ENCODE measurements at regions not wholly inside any gene's neighbourhood (a gene's known extent, or its start where the extent isn't known, plus 50 kb on each side); places are given as distances from the start of the nearest gene placed in this dataset.

DNA sequence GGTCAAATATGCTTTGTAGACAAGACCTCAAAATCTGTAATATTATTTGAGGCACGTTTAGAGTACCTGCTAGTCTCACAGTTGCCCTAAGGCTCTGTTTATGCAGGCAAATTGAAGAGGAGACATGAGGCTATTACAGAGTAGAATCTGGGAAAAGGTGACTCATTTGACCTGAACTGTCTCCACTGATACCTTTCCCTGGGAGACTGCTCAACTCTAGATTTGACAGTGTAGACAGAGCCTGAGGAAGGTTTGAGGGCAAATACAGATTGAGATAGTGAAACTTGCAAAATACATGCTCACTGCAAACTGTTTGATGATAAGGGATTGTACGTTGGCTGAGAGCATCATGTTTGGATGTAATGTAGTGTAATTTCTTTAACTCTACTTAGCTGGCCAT is 1266.6 kb upstream of the CDH8 start:
- TF ChIP-seq, protein P1, sequence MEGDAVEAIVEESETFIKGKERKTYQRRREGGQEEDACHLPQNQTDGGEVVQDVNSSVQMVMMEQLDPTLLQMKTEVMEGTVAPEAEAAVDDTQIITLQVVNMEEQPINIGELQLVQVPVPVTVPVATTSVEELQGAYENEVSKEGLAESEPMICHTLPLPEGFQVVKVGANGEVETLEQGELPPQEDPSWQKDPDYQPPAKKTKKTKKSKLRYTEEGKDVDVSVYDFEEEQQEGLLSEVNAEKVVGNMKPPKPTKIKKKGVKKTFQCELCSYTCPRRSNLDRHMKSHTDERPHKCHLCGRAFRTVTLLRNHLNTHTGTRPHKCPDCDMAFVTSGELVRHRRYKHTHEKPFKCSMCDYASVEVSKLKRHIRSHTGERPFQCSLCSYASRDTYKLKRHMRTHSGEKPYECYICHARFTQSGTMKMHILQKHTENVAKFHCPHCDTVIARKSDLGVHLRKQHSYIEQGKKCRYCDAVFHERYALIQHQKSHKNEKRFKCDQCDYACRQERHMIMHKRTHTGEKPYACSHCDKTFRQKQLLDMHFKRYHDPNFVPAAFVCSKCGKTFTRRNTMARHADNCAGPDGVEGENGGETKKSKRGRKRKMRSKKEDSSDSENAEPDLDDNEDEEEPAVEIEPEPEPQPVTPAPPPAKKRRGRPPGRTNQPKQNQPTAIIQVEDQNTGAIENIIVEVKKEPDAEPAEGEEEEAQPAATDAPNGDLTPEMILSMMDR (IDR thresholded peaks at IDR 0.05; ENCODE audit: insufficient read depth, low read length): no peak
- no peak for TF ChIP-seq SPI1 (IDR thresholded peaks at IDR 0.05; ENCODE audit: borderline replicate concordance, low read depth)

Measured in HL-60 (cell line).